CD4-positive, alpha-beta T cell (primary cell): ENCODE measurements at regions not wholly inside any gene's neighbourhood (a gene's known extent, or its start where the extent isn't known, plus 50 kb on each side); places are given as distances from the start of the nearest gene placed in this dataset.
"Not testable (repeated sequence)": the region's sequence is repeated elsewhere in the genome, so short reads cannot be mapped to it uniquely, and the experiment has no call there.

Experiments
- ATAC-seq: fragments of 200-7000 bp; cut with Tn5 transposase; one replicate; pipeline ENCODE4 v1.10.0; 2022; ENCODE audit warnings: mild to moderate bottlenecking; ENCODE audit not compliant: poor library complexity
- CTCF ChIA-PET: fragments of 350-600 bp; sonication (Branson Sonifier 250); formaldehyde crosslinking; loops from one replicate; lab custom pipeline; 2021; ENCODE audit warnings: antibody characterized with exemption, inconsistent platforms; lab: Charles Lee
- POLR2A ChIA-PET: fragments of 350-600 bp; sonication (Branson Sonifier 250); formaldehyde crosslinking; loops from one replicate; lab custom pipeline; 2021; ENCODE audit warnings: antibody characterized with exemption, inconsistent platforms; lab: Charles Lee
- DNase-seq, 14 experiments: peaks; one replicate each; pipeline ENCODE4 v3.0.0-alpha.2; 2013 to 2020; ENCODE audit warnings: mixed read lengths in 2 of 14
- H3K27ac ChIP-seq, 2 donors: one replicate each; pipeline versions ENCODE4 v1.5.1 to v1.7.0; 2013; ENCODE audit warnings: low read length in 2 of 2, low read depth in 1 of 2, mild to moderate bottlenecking in 1 of 2
- H3K27me3 ChIP-seq, 2 experiments: 1 replicate in 1 of 2; 2 replicates in 1 of 2; pipeline versions ENCODE4 v1.6.1 to v1.7.0; 2013; ENCODE audit warnings: low read length in 2 of 2, control low read depth in 1 of 2, mild to moderate bottlenecking in 1 of 2, moderate library complexity in 1 of 2; ENCODE audit not compliant: insufficient read depth in 2 of 2, control insufficient read depth in 1 of 2
- H3K36me3 ChIP-seq: one replicate; pipeline ENCODE4 v1.6.1; 2013; ENCODE audit warnings: low read length, control low read depth; ENCODE audit not compliant: insufficient read depth
- H3K4me1 ChIP-seq: one replicate; pipeline ENCODE4 v1.6.1; 2013; ENCODE audit warnings: low read length, control low read depth; ENCODE audit not compliant: insufficient read depth
- H3K4me3 ChIP-seq: one replicate; pipeline ENCODE4 v1.5.1; 2013; ENCODE audit warnings: mild to moderate bottlenecking, low read length, moderate library complexity
- H3K9me3 ChIP-seq, 2 experiments: 1 replicate in 1 of 2; 2 replicates in 1 of 2; pipeline versions ENCODE4 v1.6.1 to v1.7.0; 2013; ENCODE audit warnings: low read length in 2 of 2, mild to moderate bottlenecking in 2 of 2, control low read depth in 1 of 2, moderate library complexity in 1 of 2; ENCODE audit not compliant: control insufficient read depth in 1 of 2, insufficient read depth in 1 of 2
- H3K27ac Mint-ChIP-seq: one replicate; pipeline ENCODE4 v1.8.0; 2020; ENCODE audit warnings: mixed read lengths
- H3K27me3 Mint-ChIP-seq: one replicate; pipeline ENCODE4 v1.8.0; 2021; ENCODE audit warnings: mixed read lengths
- H3K36me3 Mint-ChIP-seq: one replicate; pipeline ENCODE4 v1.8.0; 2021; ENCODE audit warnings: low read depth, mixed read lengths
- H3K4me1 Mint-ChIP-seq: one replicate; pipeline ENCODE4 v1.8.0; 2021; ENCODE audit warnings: low read depth, mixed read lengths
- H3K4me3 Mint-ChIP-seq: one replicate; pipeline ENCODE4 v1.8.0; 2020; ENCODE audit warnings: mild to moderate bottlenecking, mixed read lengths
- H3K9me3 Mint-ChIP-seq: one replicate; pipeline ENCODE4 v1.8.0; 2020; ENCODE audit warnings: mixed read lengths
- intact Hi-C, 2 experiments: fragments of 100-400 bp; cut with DNase I in 1 of 2; cut with micrococcal nuclease in 1 of 2; formaldehyde crosslinking; loops; one replicate each; pipeline versions ENCODE4 v1.15.1 to v1.9.0; 2023 to 2025; cut with DNase I, micrococcal nuclease
- TF ChIP-seq, protein P1 (sequence below): fragments of 200-600 bp; IDR thresholded peaks from one replicate; pipeline ENCODE4 v1.8.0; 2022; ENCODE audit warnings: antibody characterized with exemption, mild to moderate bottlenecking

DNA sequence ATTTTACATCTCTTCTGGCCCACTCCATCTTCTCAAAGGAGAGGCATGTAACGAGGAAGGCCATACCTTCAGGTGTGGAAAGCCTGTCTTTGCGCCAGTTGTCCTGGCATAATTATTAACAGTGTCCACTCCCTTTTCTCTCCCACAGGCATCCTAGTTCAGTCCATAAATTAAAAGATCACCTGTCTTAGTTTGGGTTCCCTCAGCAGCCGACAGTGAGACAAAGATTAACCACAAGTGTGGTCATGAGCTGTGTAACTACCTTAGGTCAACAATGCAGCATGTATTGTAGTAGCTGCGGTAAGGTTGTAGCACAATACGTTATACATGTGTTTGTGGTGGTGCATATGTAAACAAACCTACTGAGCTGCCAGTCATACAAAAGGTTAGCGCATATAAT is 103.3 kb upstream of the GALNT15 start:
- no peaks in the 10 kb centered on the region for H3K4me1 Mint-ChIP-seq
- ChIA-PET CTCF (no interaction called here), POLR2A (no interaction called here)
- H3K4me1 ChIP-seq: no peaks in the 10 kb centered on the region
- no peak overlapping the region for H3K27ac Mint-ChIP-seq
- no peaks in the 10 kb centered on the region for H3K27me3 Mint-ChIP-seq
- no peaks in the 10 kb centered on the region for H3K9me3 Mint-ChIP-seq
- H3K4me3 ChIP-seq: no peak overlapping the region
- H3K36me3 Mint-ChIP-seq: no peaks in the 10 kb centered on the region
- H3K4me3 Mint-ChIP-seq: no peak overlapping the region
- DNase-seq (no peak), ATAC-seq (no peak)
- H3K36me3 ChIP-seq: no peaks in the 10 kb centered on the region
- H3K27ac ChIP-seq: no peak overlapping the region
- H3K9me3 ChIP-seq: no peaks in the 10 kb centered on the region
- intact Hi-C loops: no loop called here
- TF ChIP-seq, protein P1, sequence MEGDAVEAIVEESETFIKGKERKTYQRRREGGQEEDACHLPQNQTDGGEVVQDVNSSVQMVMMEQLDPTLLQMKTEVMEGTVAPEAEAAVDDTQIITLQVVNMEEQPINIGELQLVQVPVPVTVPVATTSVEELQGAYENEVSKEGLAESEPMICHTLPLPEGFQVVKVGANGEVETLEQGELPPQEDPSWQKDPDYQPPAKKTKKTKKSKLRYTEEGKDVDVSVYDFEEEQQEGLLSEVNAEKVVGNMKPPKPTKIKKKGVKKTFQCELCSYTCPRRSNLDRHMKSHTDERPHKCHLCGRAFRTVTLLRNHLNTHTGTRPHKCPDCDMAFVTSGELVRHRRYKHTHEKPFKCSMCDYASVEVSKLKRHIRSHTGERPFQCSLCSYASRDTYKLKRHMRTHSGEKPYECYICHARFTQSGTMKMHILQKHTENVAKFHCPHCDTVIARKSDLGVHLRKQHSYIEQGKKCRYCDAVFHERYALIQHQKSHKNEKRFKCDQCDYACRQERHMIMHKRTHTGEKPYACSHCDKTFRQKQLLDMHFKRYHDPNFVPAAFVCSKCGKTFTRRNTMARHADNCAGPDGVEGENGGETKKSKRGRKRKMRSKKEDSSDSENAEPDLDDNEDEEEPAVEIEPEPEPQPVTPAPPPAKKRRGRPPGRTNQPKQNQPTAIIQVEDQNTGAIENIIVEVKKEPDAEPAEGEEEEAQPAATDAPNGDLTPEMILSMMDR: no peak
- H3K27me3 ChIP-seq: no peaks in the 10 kb centered on the region

DNA sequence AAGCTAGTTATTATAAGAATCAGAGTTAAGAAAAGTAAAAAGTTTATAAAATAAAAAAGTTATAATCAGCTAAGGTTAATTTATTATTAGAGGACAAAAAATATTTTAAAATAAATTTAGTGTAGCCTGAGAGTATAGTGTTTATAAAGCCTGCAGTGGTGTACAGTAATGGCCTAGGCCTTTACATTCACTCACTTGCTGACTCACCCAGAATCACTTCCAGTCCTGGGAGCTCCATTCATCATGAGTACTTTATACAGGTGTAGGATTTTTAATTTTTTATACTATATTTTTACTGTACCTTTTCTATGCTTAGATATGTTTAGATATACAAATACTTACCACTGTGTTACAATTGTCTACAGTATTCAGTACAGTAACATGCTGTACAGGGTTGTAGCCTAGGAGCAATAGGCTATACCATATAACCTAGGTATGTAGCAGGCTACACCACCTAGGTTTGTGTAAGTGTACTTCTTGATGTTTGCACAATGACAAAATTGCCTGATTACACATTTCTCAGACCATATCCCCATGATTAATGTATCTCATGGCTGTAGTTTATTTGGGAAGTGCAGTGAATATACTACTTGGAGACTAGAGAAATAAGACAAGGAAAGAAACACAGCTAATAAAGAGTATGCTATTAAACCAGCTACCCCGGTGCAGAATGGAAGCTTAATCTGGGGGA is 101.9 kb upstream of the GALNT15 start:
- DNase-seq (no peak), ATAC-seq (no peak)
- Mint-ChIP-seq H3K4me3 (no peak overlapping the region), H3K27ac (no peak overlapping the region), H3K9me3 (no peaks in the 10 kb centered on the region), H3K36me3 (no peaks in the 10 kb centered on the region), H3K27me3 (no peaks in the 10 kb centered on the region), H3K4me1 (no peaks in the 10 kb centered on the region)
- no peaks in the 10 kb centered on the region for H3K9me3 ChIP-seq
- H3K27me3 ChIP-seq: no peaks in the 10 kb centered on the region
- no peaks in the 10 kb centered on the region for H3K4me1 ChIP-seq
- no peak overlapping the region for H3K4me3 ChIP-seq
- ChIA-PET CTCF (no interaction called here), POLR2A (no interaction called here)
- intact Hi-C loops: no loop called here
- TF ChIP-seq, protein P1: no peak
- H3K36me3 ChIP-seq: no peaks in the 10 kb centered on the region
- H3K27ac ChIP-seq: no peak overlapping the region

DNA sequence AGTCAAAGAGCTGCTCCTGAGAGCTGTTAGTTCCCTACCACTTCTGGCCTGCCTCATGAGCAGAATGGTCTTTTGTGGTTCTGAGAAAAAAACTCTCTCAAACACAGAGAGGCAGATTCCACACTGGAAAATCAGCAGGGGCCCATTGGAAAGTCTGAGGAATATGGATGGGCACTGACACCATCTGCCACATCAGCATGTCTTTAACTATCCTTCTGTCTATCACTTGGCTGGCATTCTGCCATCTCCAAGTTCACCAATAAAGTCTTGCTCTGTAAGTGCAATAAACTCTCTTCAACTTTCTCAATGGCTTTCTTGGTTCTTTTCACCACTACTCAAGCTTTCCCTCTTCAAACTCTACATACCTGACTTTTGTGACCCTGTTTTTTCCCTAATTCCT is 101.3 kb upstream of the GALNT15 start:
- Mint-ChIP-seq H3K4me3 (no peak overlapping the region), H3K4me1 (no peaks in the 10 kb centered on the region), H3K9me3 (no peaks in the 10 kb centered on the region), H3K36me3 (no peaks in the 10 kb centered on the region), H3K27me3 (no peaks in the 10 kb centered on the region), H3K27ac (no peak overlapping the region)
- ATAC-seq (no peak), DNase-seq (no peak)
- Histone ChIP-seq H3K36me3 (no peaks in the 10 kb centered on the region), H3K27ac (no peak overlapping the region), H3K27me3 (no peaks in the 10 kb centered on the region), H3K4me3 (no peak overlapping the region), H3K4me1 (no peaks in the 10 kb centered on the region), H3K9me3 (no peaks in the 10 kb centered on the region)
- intact Hi-C loops: no loop called here
- TF ChIP-seq, protein P1: no peak
- ChIA-PET POLR2A (no interaction called here), CTCF (interaction anchor here (0.5 kb wide), 1 partner anchor 964 kb away, joined by 3 read pairs; no protein-coding TSS in a partner anchor)

DNA sequence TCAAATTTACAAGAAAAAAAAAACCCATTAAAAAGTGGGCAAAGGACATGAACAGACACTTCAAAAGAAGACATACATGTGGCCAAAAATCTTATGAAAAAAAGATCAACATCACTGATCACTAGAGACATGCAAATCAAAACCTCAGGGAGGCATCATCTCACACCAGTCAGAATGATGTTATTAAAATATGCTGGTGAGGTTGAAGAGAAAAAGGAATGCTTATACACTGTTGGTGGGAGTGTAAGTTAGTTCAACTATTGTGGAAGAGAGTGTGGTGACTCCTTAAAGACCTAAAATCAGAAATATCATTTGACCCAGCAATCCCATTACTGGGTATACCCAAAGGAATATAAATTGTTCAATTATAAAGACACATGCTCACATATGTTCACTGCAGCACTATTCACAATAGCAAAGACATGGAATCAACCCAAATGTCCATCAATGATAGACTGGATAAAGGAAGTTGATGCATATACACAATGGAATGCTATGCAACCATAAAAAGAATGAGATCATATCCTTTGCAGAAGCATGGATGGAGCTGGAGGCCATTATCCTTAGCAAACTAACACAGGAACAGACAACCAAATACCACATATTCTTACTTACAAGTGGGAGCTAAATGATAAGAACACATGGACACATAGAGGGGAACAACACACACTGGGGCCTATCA is 100.3 kb upstream of the GALNT15 start:
- POLR2A ChIA-PET, CTCF ChIA-PET, H3K4me1 ChIP-seq, ATAC-seq, H3K36me3 Mint-ChIP-seq, H3K4me1 Mint-ChIP-seq, intact Hi-C loops, H3K9me3 Mint-ChIP-seq, H3K27ac Mint-ChIP-seq, H3K9me3 ChIP-seq, H3K4me3 Mint-ChIP-seq, DNase-seq, H3K27ac ChIP-seq, H3K27me3 Mint-ChIP-seq, H3K4me3 ChIP-seq, H3K36me3 ChIP-seq, H3K27me3 ChIP-seq: not testable (repeated sequence)
